Osteoblast (primary cell): ENCODE measurements at regions not wholly inside any gene's neighbourhood (a gene's known extent, or its start where the extent isn't known, plus 50 kb on each side); places are given as distances from the start of the nearest gene placed in this dataset.
"Not testable (repeated sequence)": the region's sequence is repeated elsewhere in the genome, so short reads cannot be mapped to it uniquely, and the experiment has no call there.

Source experiments
- DNase-seq: peaks from one replicate; pipeline ENCODE4 v3.0.0; 2011; ENCODE audit warnings: low spot score, mixed read lengths; ENCODE audit not compliant: insufficient read length; ENCODE audit errors: missing footprints
- H2AFZ ChIP-seq: 2 replicates; pipeline ENCODE4 v1.6.0; 2011; ENCODE audit warnings: mild to moderate bottlenecking, low read length
- H3K27ac ChIP-seq: 2 replicates; pipeline ENCODE4 v1.5.1; 2011; ENCODE audit warnings: mild to moderate bottlenecking, low read depth, low read length, moderate library complexity
- H3K27me3 ChIP-seq: 2 replicates; pipeline ENCODE4 v1.6.0; 2012; ENCODE audit warnings: mild to moderate bottlenecking, control low read depth, inconsistent platforms, low read length, moderate library complexity; ENCODE audit not compliant: insufficient read depth
- H3K36me3 ChIP-seq: 2 replicates; pipeline ENCODE4 v1.5.1; 2011; ENCODE audit warnings: mild to moderate bottlenecking, low read length, control low read depth, moderate library complexity; ENCODE audit not compliant: insufficient read depth
- H3K4me1 ChIP-seq: 2 replicates; pipeline ENCODE4 v1.5.1; 2011; ENCODE audit warnings: mild to moderate bottlenecking, low read length, control low read depth, moderate library complexity; ENCODE audit not compliant: insufficient read depth
- H3K4me2 ChIP-seq: 2 replicates; pipeline ENCODE4 v1.6.0; 2011; ENCODE audit warnings: mild to moderate bottlenecking, low read length; ENCODE audit not compliant: insufficient read depth
- H3K4me3 ChIP-seq: fragments of 200-600 bp; sonication (generic); 3 replicates; pipeline ENCODE4 v1.5.1; 2012; ENCODE audit warnings: mild to moderate bottlenecking, low read length, inconsistent platforms; ENCODE audit not compliant: insufficient read depth
- H3K79me2 ChIP-seq: 2 replicates; pipeline ENCODE4 v1.6.0; 2012; ENCODE audit warnings: mild to moderate bottlenecking, low read length, control low read depth, inconsistent platforms; ENCODE audit not compliant: insufficient read depth
- H3K9me3 ChIP-seq: 2 replicates; pipeline ENCODE4 v1.5.1; 2011; ENCODE audit warnings: low read depth, low read length, control low read depth
- H4K20me1 ChIP-seq: 2 replicates; pipeline ENCODE4 v1.6.0; 2012; ENCODE audit warnings: mild to moderate bottlenecking, low read length, control low read depth; ENCODE audit not compliant: insufficient read depth
- TF ChIP-seq, protein P1 (sequence below): IDR thresholded peaks from 2 replicates; pipeline ENCODE4 v1.5.1; 2011; ENCODE audit warnings: mild to moderate bottlenecking, low read depth, low read length, moderate library complexity; ENCODE audit errors: extremely low read depth

DNA sequence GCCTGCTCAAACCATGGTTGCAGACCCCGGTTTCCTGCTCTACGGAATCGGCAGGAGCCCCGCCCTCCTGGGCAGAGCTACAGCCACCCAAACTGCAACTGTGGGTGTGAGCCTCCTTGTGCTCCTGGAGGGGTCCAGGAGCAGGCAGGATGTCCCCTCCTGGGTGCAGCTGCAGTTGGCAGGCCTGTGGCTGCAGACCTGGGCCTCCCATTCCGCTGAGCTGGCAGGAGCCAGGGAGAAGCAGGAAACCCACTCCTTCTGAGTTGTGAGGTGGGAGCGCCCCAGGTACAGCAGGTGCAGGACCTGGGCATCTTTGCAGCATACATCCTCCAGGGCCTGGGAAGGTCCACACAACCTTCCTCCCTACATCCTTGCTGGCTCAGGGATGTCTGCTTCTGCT lies 578.7 kb upstream of the USP24 start:
- H3K27me3 ChIP-seq = no peaks in the 10 kb centered on the region
- DNase-seq = no peak
- no peak overlapping the region for H3K27ac ChIP-seq
- TF ChIP-seq, protein P1, sequence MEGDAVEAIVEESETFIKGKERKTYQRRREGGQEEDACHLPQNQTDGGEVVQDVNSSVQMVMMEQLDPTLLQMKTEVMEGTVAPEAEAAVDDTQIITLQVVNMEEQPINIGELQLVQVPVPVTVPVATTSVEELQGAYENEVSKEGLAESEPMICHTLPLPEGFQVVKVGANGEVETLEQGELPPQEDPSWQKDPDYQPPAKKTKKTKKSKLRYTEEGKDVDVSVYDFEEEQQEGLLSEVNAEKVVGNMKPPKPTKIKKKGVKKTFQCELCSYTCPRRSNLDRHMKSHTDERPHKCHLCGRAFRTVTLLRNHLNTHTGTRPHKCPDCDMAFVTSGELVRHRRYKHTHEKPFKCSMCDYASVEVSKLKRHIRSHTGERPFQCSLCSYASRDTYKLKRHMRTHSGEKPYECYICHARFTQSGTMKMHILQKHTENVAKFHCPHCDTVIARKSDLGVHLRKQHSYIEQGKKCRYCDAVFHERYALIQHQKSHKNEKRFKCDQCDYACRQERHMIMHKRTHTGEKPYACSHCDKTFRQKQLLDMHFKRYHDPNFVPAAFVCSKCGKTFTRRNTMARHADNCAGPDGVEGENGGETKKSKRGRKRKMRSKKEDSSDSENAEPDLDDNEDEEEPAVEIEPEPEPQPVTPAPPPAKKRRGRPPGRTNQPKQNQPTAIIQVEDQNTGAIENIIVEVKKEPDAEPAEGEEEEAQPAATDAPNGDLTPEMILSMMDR = no peak
- no peaks in the 10 kb centered on the region for H3K79me2 ChIP-seq
- H3K9me3 ChIP-seq = no peaks in the 10 kb centered on the region
- no peaks in the 10 kb centered on the region for H4K20me1 ChIP-seq
- no peak overlapping the region for H2AFZ ChIP-seq
- no peak overlapping the region for H3K4me2 ChIP-seq
- no peak overlapping the region for H3K4me3 ChIP-seq
- H3K4me1 ChIP-seq = no peaks in the 10 kb centered on the region
- H3K36me3 ChIP-seq = no peaks in the 10 kb centered on the region

DNA sequence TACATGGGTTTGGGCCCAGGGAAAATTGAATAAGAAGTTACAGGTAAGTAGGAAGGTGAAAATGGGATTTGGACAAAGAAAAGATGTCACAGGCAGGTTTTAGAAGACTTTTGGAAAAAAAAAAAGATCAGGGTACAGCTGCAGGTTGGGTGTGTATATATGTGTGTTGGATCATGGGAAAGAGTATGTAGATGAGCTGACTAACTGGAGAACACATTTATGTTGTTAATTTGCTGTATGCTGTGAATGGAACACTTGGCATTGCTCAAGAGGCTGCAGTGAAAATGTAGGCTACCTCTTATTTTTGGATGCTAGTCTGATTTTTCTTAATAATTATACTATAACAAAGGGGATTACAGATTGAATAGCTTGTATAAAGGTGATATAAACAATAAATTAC lies 577.7 kb upstream of the USP24 start:
- no peak for DNase-seq
- no peaks in the 10 kb centered on the region for H3K36me3 ChIP-seq
- TF ChIP-seq, protein P1 = no peak

DNA sequence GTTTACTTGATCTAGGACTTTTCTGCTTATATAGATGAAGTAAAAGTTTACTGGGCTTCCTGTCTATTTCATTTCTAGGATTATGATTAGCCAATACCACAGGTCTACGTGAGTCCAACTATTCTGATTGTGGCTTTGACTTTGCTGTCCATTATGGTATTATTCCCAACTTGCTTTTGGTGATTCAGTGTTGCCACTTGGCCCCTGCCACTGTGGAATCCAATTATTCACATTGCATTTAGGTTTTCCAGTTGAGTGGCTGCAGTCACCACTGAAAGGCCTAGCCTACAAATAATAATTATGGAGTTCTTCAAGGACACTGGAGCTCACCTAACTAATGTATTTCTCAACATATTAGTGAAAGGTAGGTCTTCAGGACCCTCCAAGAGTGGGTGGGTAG lies 574.3 kb upstream of the USP24 start:
- Histone ChIP-seq H3K27me3 (no peaks in the 10 kb centered on the region), H3K4me3 (no peak overlapping the region), H3K4me1 (no peaks in the 10 kb centered on the region), H3K36me3 (no peaks in the 10 kb centered on the region), H2AFZ (no peak overlapping the region), H3K27ac (no peak overlapping the region), H3K4me2 (no peak overlapping the region), H4K20me1 (no peaks in the 10 kb centered on the region), H3K79me2 (no peaks in the 10 kb centered on the region), H3K9me3 (no peaks in the 10 kb centered on the region)
- DNase-seq = no peak
- TF ChIP-seq, protein P1 = no peak

More for the DNA sequence above, 577.7 kb upstream of the USP24 start:
- H3K4me1 ChIP-seq = no peaks in the 10 kb centered on the region
- H3K9me3 ChIP-seq = no peaks in the 10 kb centered on the region
- no peak overlapping the region for H3K4me3 ChIP-seq
- H3K4me2 ChIP-seq = no peak overlapping the region
- H3K27me3 ChIP-seq = no peaks in the 10 kb centered on the region
- no peaks in the 10 kb centered on the region for H4K20me1 ChIP-seq
- no peak overlapping the region for H2AFZ ChIP-seq
- no peak overlapping the region for H3K27ac ChIP-seq
- no peaks in the 10 kb centered on the region for H3K79me2 ChIP-seq

DNA sequence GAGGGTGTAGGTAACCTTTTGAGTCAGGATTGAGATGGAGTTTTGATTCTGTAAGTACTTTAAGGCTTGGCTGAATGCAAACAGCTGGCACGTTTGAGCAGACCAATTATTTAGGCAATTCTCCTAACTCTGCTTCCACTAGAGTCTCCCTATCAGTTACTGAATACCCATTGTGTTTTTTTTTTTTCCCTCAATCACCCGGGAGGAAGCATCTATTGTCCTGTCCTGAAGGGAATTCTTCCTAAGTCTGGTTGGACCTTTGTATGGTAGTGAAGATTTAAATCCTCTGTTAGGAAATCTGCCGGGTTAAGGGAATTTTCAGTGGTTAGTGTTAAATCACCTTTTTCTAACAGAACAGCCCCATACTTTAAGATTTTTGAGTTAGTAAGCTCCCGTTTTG lies 571.2 kb upstream of the USP24 start:
- H3K27me3 ChIP-seq = no peaks in the 10 kb centered on the region
- no peaks in the 10 kb centered on the region for H3K36me3 ChIP-seq
- DNase-seq = no peak
- TF ChIP-seq, protein P1 = no peak
- no peaks in the 10 kb centered on the region for H3K79me2 ChIP-seq
- H3K4me2 ChIP-seq = no peak overlapping the region
- no peak overlapping the region for H3K4me3 ChIP-seq
- no peak overlapping the region for H2AFZ ChIP-seq
- no peaks in the 10 kb centered on the region for H3K9me3 ChIP-seq
- no peak overlapping the region for H3K27ac ChIP-seq
- peaks cover 4% of the 10 kb centered on the region for H3K4me1 ChIP-seq
- H4K20me1 ChIP-seq = no peaks in the 10 kb centered on the region

DNA sequence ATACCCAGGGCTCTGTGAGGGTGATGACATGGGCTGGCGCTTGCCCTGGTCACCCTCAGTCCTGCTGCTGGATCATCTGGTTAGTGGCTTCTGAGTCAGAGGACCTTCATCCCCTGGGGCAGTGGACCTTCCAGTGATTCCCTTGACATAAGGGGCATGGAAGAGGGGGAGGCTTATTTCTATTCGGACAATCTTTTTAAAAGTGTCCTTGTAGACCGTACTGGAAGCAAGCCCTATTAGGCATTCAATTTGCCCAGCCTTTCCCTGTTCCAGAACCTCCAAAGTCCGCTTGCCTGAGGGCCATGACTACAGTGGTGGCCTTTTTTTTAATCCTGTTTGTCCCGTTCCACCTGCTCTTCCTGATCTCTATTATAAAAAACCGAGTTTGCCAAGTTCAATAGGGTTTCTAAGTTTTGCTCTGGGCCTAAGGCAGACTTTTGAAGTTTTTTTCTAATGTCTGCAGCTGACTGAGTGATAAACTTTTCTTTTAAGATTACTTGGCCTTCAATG lies 569.8 kb upstream of the USP24 start:
- not testable (repeated sequence) for DNase-seq, H3K36me3 ChIP-seq, H2AFZ ChIP-seq, H3K9me3 ChIP-seq, H3K27me3 ChIP-seq, H3K27ac ChIP-seq, H3K4me1 ChIP-seq, H3K4me2 ChIP-seq, H3K4me3 ChIP-seq, H3K79me2 ChIP-seq, H4K20me1 ChIP-seq
